GDM1 (cell line): ENCODE measurements at regions not wholly inside any gene's neighbourhood (a gene's known extent, or its start where the extent isn't known, plus 50 kb on each side); places are given as distances from the start of the nearest gene placed in this dataset.
"Not testable (repeated sequence)": the region's sequence is repeated elsewhere in the genome, so short reads cannot be mapped to it uniquely, and the experiment has no call there.

Experiments used
- DNase-seq: peaks from one replicate; lab custom pipeline; 2025; lab: John Stamatoyannopoulos, UW

- DNase-seq, result no peak
Observed at GRCh38 chr17:71485426-71485825, 635.4 kb upstream of the SOX9 start.

GRCh38 chr17:71486261-71486660 is 634.6 kb upstream of the SOX9 start:
- DNase-seq, result no peak

GRCh38 chr17:71488851-71489250 is 632.0 kb upstream of the SOX9 start:
- DNase-seq, result no peak

GRCh38 chr17:71494062-71494855 is 626.6 kb upstream of the SOX9 start:
- no peak for DNase-seq

- no peak for DNase-seq
Observed at GRCh38 chr17:71495420-71495819, 625.4 kb upstream of the SOX9 start.

GRCh38 chr17:71496552-71496951 is 624.3 kb upstream of the SOX9 start:
- DNase-seq, result no peak

- DNase-seq, result no peak
Observed at GRCh38 chr17:71500761-71501555, 619.9 kb upstream of the SOX9 start.

GRCh38 chr17:71501711-71502110 is 619.1 kb upstream of the SOX9 start:
- DNase-seq, result no peak

GRCh38 chr17:71502443-71502842 is 618.4 kb upstream of the SOX9 start:
- no peak for DNase-seq

- DNase-seq, result no peak
Observed at GRCh38 chr17:71503710-71504465, 616.9 kb upstream of the SOX9 start.

GRCh38 chr17:71505200-71505599 is 615.6 kb upstream of the SOX9 start:
- DNase-seq, result no peak

GRCh38 chr17:71505981-71506380 is 614.8 kb upstream of the SOX9 start:
- no peak for DNase-seq

- no peak for DNase-seq
Observed at GRCh38 chr17:71511266-71511995, 609.4 kb upstream of the SOX9 start.

- DNase-seq, result not testable (repeated sequence)
Observed at GRCh38 chr17:71513725-71514124, 607.1 kb upstream of the SOX9 start.

- no peak for DNase-seq
Observed at GRCh38 chr17:71516149-71516548, 604.7 kb upstream of the SOX9 start.

GRCh38 chr17:71519285-71519684 is 601.5 kb upstream of the SOX9 start:
- DNase-seq, result no peak

- DNase-seq, result no peak
Observed at GRCh38 chr17:71521724-71522123, 599.1 kb upstream of the SOX9 start.

- no peak for DNase-seq
Observed at GRCh38 chr17:71522383-71522782, 598.4 kb upstream of the SOX9 start.

- DNase-seq, result no peak
Observed at GRCh38 chr17:71527311-71527710, 593.5 kb upstream of the SOX9 start.

GRCh38 chr17:71528210-71528609 is 592.6 kb upstream of the SOX9 start:
- DNase-seq, result no peak

- DNase-seq, result no peak
Observed at GRCh38 chr17:71530248-71530647, 590.6 kb upstream of the SOX9 start.

GRCh38 chr17:71535321-71535720 is 585.5 kb upstream of the SOX9 start:
- no peak for DNase-seq
